ENCODE measurements at regions not wholly inside any gene's neighbourhood (a gene's known extent, or its start where the extent isn't known, plus 50 kb on each side); places are given as distances from the start of the nearest gene placed in this dataset.

DNA sequence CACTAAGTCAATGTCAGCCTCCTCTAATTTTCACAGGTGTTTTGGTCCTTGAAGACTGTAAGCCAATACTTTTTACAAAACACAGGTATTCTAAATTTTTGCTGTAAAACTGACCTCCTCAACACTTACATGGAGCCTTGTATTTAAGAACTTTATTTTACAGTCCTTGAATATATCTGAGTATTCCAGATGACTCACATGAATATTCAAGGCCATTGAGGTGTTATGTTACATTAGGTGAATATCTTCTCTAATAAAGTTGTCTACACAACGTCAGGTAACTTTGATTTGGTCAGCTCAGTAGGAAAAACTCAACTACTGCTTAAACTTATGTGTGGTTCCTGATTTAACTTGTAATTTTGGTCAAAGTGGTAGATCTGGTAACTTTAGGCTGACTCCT is 254.2 kb downstream of the OLFM3 start:
- ATAC-seq, result no peak
- ChIA-PET POLR2A (no interaction called here), CTCF (no interaction called here)
- FAIRE-seq, result no peak
- no peak overlapping the region for H3K27ac ChIP-seq
- TF ChIP-seq BHLHE40 (IDR thresholded peaks at IDR 0.05; ENCODE audit: low read depth, low read length) (no peak), TFCP2L1 (CRISPR knock-in tag; IDR thresholded peaks at IDR 0.05) (no peak), HOXA7 (CRISPR knock-in tag; IDR thresholded peaks at IDR 0.05) (no peak), KDM1A (IDR thresholded peaks at IDR 0.05; ENCODE audit: low read depth) (no peak), POLR2AphosphoS2 (conservative IDR thresholded peaks at IDR 0.05; ENCODE audit: low read length) (no peak), CHD2 (IDR thresholded peaks at IDR 0.05; ENCODE audit: low read length, partially characterized antibody) (no peak), MAFK (IDR thresholded peaks at IDR 0.05; ENCODE audit: partially characterized antibody) (no peak), JUN (IDR thresholded peaks at IDR 0.05) (no peak), RARB (CRISPR knock-in tag; IDR thresholded peaks at IDR 0.05) (no peak), SREBF2 (IDR thresholded peaks at IDR 0.05) (no peak), JUNB (IDR thresholded peaks at IDR 0.05) (no peak), CHD4 (IDR thresholded peaks at IDR 0.05; ENCODE audit: borderline replicate concordance) (no peak), ESRRA (IDR thresholded peaks at IDR 0.05; ENCODE audit: borderline replicate concordance, low read length) (no peak)
- TF ChIP-seq, protein P1, sequence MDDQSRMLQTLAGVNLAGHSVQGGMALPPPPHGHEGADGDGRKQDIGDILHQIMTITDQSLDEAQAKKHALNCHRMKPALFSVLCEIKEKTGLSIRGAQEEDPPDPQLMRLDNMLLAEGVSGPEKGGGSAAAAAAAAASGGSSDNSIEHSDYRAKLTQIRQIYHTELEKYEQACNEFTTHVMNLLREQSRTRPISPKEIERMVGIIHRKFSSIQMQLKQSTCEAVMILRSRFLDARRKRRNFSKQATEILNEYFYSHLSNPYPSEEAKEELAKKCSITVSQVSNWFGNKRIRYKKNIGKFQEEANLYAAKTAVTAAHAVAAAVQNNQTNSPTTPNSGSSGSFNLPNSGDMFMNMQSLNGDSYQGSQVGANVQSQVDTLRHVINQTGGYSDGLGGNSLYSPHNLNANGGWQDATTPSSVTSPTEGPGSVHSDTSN (IDR thresholded peaks at IDR 0.05), result no peak
- TF ChIP-seq, protein P2, sequence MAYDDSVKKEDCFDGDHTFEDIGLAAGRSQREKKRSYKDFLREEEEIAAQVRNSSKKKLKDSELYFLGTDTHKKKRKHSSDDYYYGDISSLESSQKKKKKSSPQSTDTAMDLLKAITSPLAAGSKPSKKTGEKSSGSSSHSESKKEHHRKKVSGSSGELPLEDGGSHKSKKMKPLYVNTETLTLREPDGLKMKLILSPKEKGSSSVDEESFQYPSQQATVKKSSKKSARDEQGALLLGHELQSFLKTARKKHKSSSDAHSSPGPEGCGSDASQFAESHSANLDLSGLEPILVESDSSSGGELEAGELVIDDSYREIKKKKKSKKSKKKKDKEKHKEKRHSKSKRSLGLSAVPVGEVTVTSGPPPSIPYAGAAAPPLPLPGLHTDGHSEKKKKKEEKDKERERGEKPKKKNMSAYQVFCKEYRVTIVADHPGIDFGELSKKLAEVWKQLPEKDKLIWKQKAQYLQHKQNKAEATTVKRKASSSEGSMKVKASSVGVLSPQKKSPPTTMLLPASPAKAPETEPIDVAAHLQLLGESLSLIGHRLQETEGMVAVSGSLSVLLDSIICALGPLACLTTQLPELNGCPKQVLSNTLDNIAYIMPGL (CRISPR knock-in tag; IDR thresholded peaks at IDR 0.05; ENCODE audit: borderline replicate concordance), result no peak
- TF ChIP-seq, protein P3, sequence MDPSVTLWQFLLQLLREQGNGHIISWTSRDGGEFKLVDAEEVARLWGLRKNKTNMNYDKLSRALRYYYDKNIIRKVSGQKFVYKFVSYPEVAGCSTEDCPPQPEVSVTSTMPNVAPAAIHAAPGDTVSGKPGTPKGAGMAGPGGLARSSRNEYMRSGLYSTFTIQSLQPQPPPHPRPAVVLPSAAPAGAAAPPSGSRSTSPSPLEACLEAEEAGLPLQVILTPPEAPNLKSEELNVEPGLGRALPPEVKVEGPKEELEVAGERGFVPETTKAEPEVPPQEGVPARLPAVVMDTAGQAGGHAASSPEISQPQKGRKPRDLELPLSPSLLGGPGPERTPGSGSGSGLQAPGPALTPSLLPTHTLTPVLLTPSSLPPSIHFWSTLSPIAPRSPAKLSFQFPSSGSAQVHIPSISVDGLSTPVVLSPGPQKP (IDR thresholded peaks at IDR 0.05; ENCODE audit: low read depth, low read length), result no peak
- TF ChIP-seq, protein P4, sequence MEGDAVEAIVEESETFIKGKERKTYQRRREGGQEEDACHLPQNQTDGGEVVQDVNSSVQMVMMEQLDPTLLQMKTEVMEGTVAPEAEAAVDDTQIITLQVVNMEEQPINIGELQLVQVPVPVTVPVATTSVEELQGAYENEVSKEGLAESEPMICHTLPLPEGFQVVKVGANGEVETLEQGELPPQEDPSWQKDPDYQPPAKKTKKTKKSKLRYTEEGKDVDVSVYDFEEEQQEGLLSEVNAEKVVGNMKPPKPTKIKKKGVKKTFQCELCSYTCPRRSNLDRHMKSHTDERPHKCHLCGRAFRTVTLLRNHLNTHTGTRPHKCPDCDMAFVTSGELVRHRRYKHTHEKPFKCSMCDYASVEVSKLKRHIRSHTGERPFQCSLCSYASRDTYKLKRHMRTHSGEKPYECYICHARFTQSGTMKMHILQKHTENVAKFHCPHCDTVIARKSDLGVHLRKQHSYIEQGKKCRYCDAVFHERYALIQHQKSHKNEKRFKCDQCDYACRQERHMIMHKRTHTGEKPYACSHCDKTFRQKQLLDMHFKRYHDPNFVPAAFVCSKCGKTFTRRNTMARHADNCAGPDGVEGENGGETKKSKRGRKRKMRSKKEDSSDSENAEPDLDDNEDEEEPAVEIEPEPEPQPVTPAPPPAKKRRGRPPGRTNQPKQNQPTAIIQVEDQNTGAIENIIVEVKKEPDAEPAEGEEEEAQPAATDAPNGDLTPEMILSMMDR (IDR thresholded peaks at IDR 0.05), result no peak
- WGBS (ENCODE audit: missing lambda C conversion rate), result 13% methylated on average over 1 of the region's 1 CpG
- no peaks in the 10 kb centered on the region for H3K4me1 ChIP-seq
- no peak overlapping the region for H3K4me3 ChIP-seq
- H3K9me3 ChIP-seq, result no peaks in the 10 kb centered on the region
- no peak overlapping the region for H3K4me2 ChIP-seq
- no peak for DNase-seq (ENCODE audit: low read depth in 1 of 2, low spot score in 1 of 2)

DNA sequence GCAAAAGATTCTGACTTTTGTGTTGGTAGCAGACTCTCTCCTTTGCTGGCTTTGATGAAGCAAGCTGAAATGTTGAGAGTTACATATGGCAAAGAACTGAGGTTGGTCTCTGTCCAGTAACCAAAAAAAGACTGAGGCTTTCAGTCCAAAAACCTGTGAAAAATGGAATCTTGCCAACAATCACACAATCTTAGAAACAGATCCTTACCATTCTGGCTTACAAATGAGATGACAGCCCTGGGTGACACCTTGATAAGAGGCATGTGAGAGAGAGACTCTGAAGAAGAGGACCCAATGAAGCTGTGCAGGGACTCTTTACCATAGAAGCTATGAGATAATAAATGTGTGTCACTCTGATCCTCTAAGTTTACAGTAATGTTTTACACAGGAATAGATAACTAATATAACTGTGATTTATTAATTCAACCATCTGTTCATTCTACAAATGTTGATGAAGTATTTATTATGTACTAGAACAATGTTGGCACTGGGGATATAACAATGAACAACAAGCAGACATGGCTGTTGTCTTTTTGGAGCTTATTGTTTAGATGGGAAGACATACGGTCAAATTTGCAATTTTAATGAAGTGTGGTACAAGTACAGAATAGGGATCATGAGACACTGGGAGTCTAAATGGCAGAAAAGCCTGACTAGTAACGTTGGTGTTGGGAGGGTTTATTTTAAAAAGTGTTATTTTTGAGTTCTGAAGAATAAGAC is 251.0 kb downstream of the OLFM3 start:
- TF ChIP-seq NR3C1 (IDR thresholded peaks at IDR 0.05) (no peak), SREBF2 (IDR thresholded peaks at IDR 0.05) (no peak)
- TF ChIP-seq, protein P5, sequence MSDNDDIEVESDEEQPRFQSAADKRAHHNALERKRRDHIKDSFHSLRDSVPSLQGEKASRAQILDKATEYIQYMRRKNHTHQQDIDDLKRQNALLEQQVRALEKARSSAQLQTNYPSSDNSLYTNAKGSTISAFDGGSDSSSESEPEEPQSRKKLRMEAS (IDR thresholded peaks at IDR 0.05), result no peak
- Histone ChIP-seq H3K4me2 (no peak overlapping the region), H3K9me3 (no peaks in the 10 kb centered on the region), H3K27ac (no peak overlapping the region), H3K4me1 (no peaks in the 10 kb centered on the region), H3K4me3 (no peak overlapping the region)
- ATAC-seq (no peak), DNase-seq (ENCODE audit: low read depth in 1 of 2, low spot score in 1 of 2) (no peak), FAIRE-seq (no peak)
- WGBS (ENCODE audit: missing lambda C conversion rate), result 16% methylated on average over 2 of the region's 2 CpGs
- CTCF ChIA-PET, result no interaction called here
- POLR2A ChIA-PET, result no interaction called here

Data from A549 (cell line).